H1 (cell line): ENCODE measurements at regions not wholly inside any gene's neighbourhood (a gene's known extent, or its start where the extent isn't known, plus 50 kb on each side); places are given as distances from the start of the nearest gene placed in this dataset.

Experiments
- SIX5 ChIP-seq: IDR thresholded peaks from 2 replicates; pipeline ENCODE4 v1.6.1; 2011; ENCODE audit warnings: mild to moderate bottlenecking, low read depth, low read length

DNA sequence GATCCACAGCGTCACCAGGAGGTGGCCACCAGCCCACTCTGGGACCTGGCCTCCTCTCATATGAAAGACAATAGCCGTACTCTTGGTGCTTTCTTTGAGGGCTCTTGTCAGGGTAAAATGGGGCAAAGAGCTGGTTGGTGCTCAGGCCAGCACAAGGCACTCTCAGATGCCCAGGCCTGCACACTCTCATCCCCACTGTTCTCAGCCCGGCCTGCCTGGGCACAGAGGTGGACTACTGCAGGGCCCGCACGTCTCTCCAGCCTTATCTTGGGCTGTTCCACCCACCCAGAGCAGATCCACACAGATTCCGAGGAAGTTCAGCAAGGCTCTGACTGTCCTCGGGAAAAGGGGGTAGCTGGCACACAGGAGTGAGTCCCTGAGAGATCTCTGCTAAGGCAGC is 122.8 kb upstream of the PRR20G start (continued):
- TF ChIP-seq SIX5 = no peak
- TF ChIP-seq, all 59 proteins: peak for 0
